Hepatocyte (in vitro differentiated cells): ENCODE measurements at regions not wholly inside any gene's neighbourhood (a gene's known extent, or its start where the extent isn't known, plus 50 kb on each side); places are given as distances from the start of the nearest gene placed in this dataset.

ENCODE experiments used
- DNase-seq: peaks from one replicate; pipeline ENCODE4 v3.0.0-alpha.2; 2016; ENCODE audit warnings: low spot score
- H2AFZ ChIP-seq: fragments of 200-600 bp; sonication (generic); 2 replicates; pipeline ENCODE4 v1.6.0; 2016; ENCODE audit warnings: antibody characterized with exemption, mild to moderate bottlenecking
- H3K27ac ChIP-seq: fragments of 200-600 bp; sonication (generic); 2 replicates; pipeline ENCODE4 v1.5.1; 2016; ENCODE audit warnings: mild to moderate bottlenecking
- H3K27me3 ChIP-seq: fragments of 200-600 bp; sonication (generic); 2 replicates; pipeline ENCODE4 v1.6.1; 2016
- H3K36me3 ChIP-seq: fragments of 200-600 bp; sonication (generic); replicated peaks from 2 replicates; pipeline ENCODE4 v1.5.1; 2016; ENCODE audit warnings: low read depth; ENCODE audit not compliant: insufficient read depth
- H3K4me1 ChIP-seq: fragments of 200-600 bp; sonication (generic); 2 replicates; pipeline ENCODE4 v1.5.1; 2016; ENCODE audit warnings: mild to moderate bottlenecking, moderate library complexity; ENCODE audit not compliant: insufficient read depth
- H3K4me2 ChIP-seq: fragments of 200-600 bp; sonication (generic); 2 replicates; pipeline ENCODE4 v1.6.0; 2016
- H3K4me3 ChIP-seq: fragments of 200-600 bp; sonication (generic); 2 replicates; pipeline ENCODE4 v1.5.1; 2016; ENCODE audit warnings: mild to moderate bottlenecking
- H3K79me2 ChIP-seq: fragments of 200-600 bp; sonication (generic); 2 replicates; pipeline ENCODE4 v1.6.0; 2017; ENCODE audit warnings: mild to moderate bottlenecking
- H3K9me2 ChIP-seq: fragments of 200-600 bp; sonication (generic); replicated peaks from 2 replicates; pipeline ENCODE4 v1.6.0; 2017; ENCODE audit warnings: mild to moderate bottlenecking; ENCODE audit not compliant: insufficient read depth
- H3K9me3 ChIP-seq: fragments of 200-600 bp; sonication (generic); 2 replicates; pipeline ENCODE4 v1.5.1; 2016; ENCODE audit warnings: low read depth, mild to moderate bottlenecking
- H4K20me1 ChIP-seq: fragments of 200-600 bp; sonication (generic); 2 replicates; pipeline ENCODE4 v1.6.0; 2016; ENCODE audit warnings: mild to moderate bottlenecking; ENCODE audit not compliant: insufficient read depth, poor library complexity, severe bottlenecking
- CTCF ChIP-seq: fragments of 200-600 bp; sonication (generic); IDR thresholded peaks from 2 replicates; pipeline ENCODE4 v1.5.1; 2016; ENCODE audit warnings: antibody characterized with exemption, mild to moderate bottlenecking; ENCODE audit not compliant: poor library complexity
- EZH2 ChIP-seq: fragments of 200-600 bp; sonication (generic); IDR thresholded peaks from 2 replicates; pipeline ENCODE4 v1.6.1; 2016; ENCODE audit warnings: antibody characterized with exemption, mild to moderate bottlenecking, borderline replicate concordance
- EZH2phosphoT487 ChIP-seq: fragments of 200-600 bp; sonication (generic); IDR thresholded peaks from one replicate; pipeline ENCODE4 v1.6.1; 2018; ENCODE audit warnings: antibody characterized with exemption, mild to moderate bottlenecking, low read depth, moderate library complexity; ENCODE audit not compliant: unreplicated experiment, severe bottlenecking
- WGBS: methylation state at CpG from one replicate; pipeline ENCODE4 v1.1.6; 2016; ENCODE audit warnings: low lambda C conversion rate; ENCODE audit errors: missing lambda C conversion rate; 5-methylcytosine and 5-hydroxymethylcytosine counted together

GRCh38 chrX:13094828-13095341 is 50.5 kb upstream of the FAM9C start:
- no peak for DNase-seq
- Histone ChIP-seq H3K9me2 (no peaks in the 10 kb centered on the region), H3K27me3 (no peaks in the 10 kb centered on the region), H3K27ac (peak overlapping the region; percentile 33), H3K9me3 (no peaks in the 10 kb centered on the region), H3K4me3 (no peak overlapping the region), H3K36me3 (no peaks in the 10 kb centered on the region), H2AFZ (peak overlapping the region; percentile 23), H3K79me2 (no peaks in the 10 kb centered on the region), H3K4me1 (peaks cover 40% of the 10 kb centered on the region), H4K20me1 (no peaks in the 10 kb centered on the region), H3K4me2 (no peak overlapping the region)
- 65% methylated on average over 4 of the region's 4 CpGs for WGBS
- TF ChIP-seq CTCF = no peak
- TF ChIP-seq EZH2phosphoT487 = no peak
- no peak for TF ChIP-seq EZH2

GRCh38 chrX:13094374-13094773 is 50.0 kb upstream of the FAM9C start:
- H3K36me3 ChIP-seq = no peaks in the 10 kb centered on the region
- H3K9me3 ChIP-seq = no peaks in the 10 kb centered on the region
- no peaks in the 10 kb centered on the region for H3K79me2 ChIP-seq
- no peak overlapping the region for H3K4me3 ChIP-seq
- no peak overlapping the region for H2AFZ ChIP-seq
- H4K20me1 ChIP-seq = no peaks in the 10 kb centered on the region
- peak overlapping the region; percentile 33 for H3K27ac ChIP-seq
- TF ChIP-seq CTCF (no peak), EZH2 (no peak), EZH2phosphoT487 (no peak)
- no peaks in the 10 kb centered on the region for H3K27me3 ChIP-seq
- H3K4me1 ChIP-seq = peaks cover 37% of the 10 kb centered on the region
- no peaks in the 10 kb centered on the region for H3K9me2 ChIP-seq
- DNase-seq = no peak
- no peak overlapping the region for H3K4me2 ChIP-seq
